Mesendoderm (in vitro differentiated cells): ENCODE measurements at regions not wholly inside any gene's neighbourhood (a gene's known extent, or its start where the extent isn't known, plus 50 kb on each side); places are given as distances from the start of the nearest gene placed in this dataset.

Experiments
- DNase-seq: peaks from one replicate; pipeline ENCODE4 v3.0.0; 2013
- H2AK5ac ChIP-seq: 2 replicates; pipeline ENCODE4 v1.6.1; 2013; ENCODE audit warnings: low read length, inconsistent platforms
- H2BK120ac ChIP-seq: 2 replicates; pipeline ENCODE4 v1.6.1; 2013; ENCODE audit warnings: low read depth, mild to moderate bottlenecking, low read length, moderate library complexity, mixed read lengths
- H2BK15ac ChIP-seq: replicated peaks from 2 replicates; pipeline ENCODE4 v1.6.1; 2013; ENCODE audit warnings: low read depth, mild to moderate bottlenecking, moderate library complexity
- H2BK5ac ChIP-seq: 2 replicates; pipeline ENCODE4 v1.6.1; 2013; ENCODE audit warnings: low read length, inconsistent platforms
- H3K18ac ChIP-seq: 2 replicates; pipeline ENCODE4 v1.6.1; 2013; ENCODE audit warnings: mild to moderate bottlenecking, low read length, mixed read lengths
- H3K23ac ChIP-seq: one replicate; pipeline ENCODE4 v1.6.1; 2013; ENCODE audit warnings: low read length
- H3K27ac ChIP-seq: 2 replicates; pipeline ENCODE4 v1.5.1; 2013; ENCODE audit warnings: low read depth, mild to moderate bottlenecking, inconsistent platforms, low read length, moderate library complexity
- H3K27me3 ChIP-seq: 2 replicates; pipeline ENCODE4 v1.6.1; 2013; ENCODE audit warnings: low read length, control low read depth, mild to moderate bottlenecking, inconsistent platforms; ENCODE audit not compliant: insufficient read depth, poor library complexity
- H3K36me3 ChIP-seq: 2 replicates; pipeline ENCODE4 v1.6.1; 2013; ENCODE audit warnings: low read length, inconsistent platforms; ENCODE audit not compliant: control insufficient read depth, insufficient read depth
- H3K4ac ChIP-seq: one replicate; pipeline ENCODE4 v1.6.1; 2013; ENCODE audit warnings: low read depth, mild to moderate bottlenecking, low read length, moderate library complexity
- H3K4me1 ChIP-seq: 2 replicates; pipeline ENCODE4 v1.6.1; 2013; ENCODE audit warnings: low read depth, low read length, inconsistent platforms; ENCODE audit not compliant: control insufficient read depth
- H3K4me2 ChIP-seq: 2 replicates; pipeline ENCODE4 v1.6.1; 2013; ENCODE audit warnings: low read length
- H3K4me3 ChIP-seq: 2 replicates; pipeline ENCODE4 v1.5.1; 2013; ENCODE audit warnings: mild to moderate bottlenecking, low read length
- H3K56ac ChIP-seq: one replicate; pipeline ENCODE4 v1.6.1; 2013; ENCODE audit warnings: low read length
- H3K79me1 ChIP-seq: 2 replicates; pipeline ENCODE4 v1.6.1; 2013; ENCODE audit warnings: low read length, inconsistent platforms
- H3K79me2 ChIP-seq: 2 replicates; pipeline ENCODE4 v1.6.1; 2013; ENCODE audit warnings: mild to moderate bottlenecking, low read length; ENCODE audit not compliant: control insufficient read depth, insufficient read depth
- H3K9ac ChIP-seq: 2 replicates; pipeline ENCODE4 v1.6.1; 2013; ENCODE audit warnings: low read length, inconsistent platforms
- H4K5ac ChIP-seq: one replicate; pipeline ENCODE4 v1.6.1; 2013; ENCODE audit warnings: low read length
- H4K8ac ChIP-seq: one replicate; pipeline ENCODE4 v1.6.1; 2013; ENCODE audit warnings: low read depth, mild to moderate bottlenecking, control low read depth, low read length, moderate library complexity
- WGBS: extraction: QIAGEN DNeasy Blood & Tissue Kit; methylation state at CpG from one replicate; pipeline ENCODE4 v1.1.7; 2013; ENCODE audit warnings: low lambda C conversion rate, missing lambda C conversion rate; ENCODE audit not compliant: insufficient coverage; ENCODE audit errors: extremely low coverage; 5-methylcytosine and 5-hydroxymethylcytosine counted together

- no peak for DNase-seq
- Histone ChIP-seq H3K9ac (no peak overlapping the region), H3K79me1 (no peaks in the 10 kb centered on the region), H3K79me2 (no peaks in the 10 kb centered on the region), H3K27ac (no peak overlapping the region), H3K4me1 (peaks cover 2% of the 10 kb centered on the region), H3K18ac (no peak overlapping the region), H2AK5ac (no peak overlapping the region), H3K4me3 (no peak overlapping the region), H2BK15ac (no peak overlapping the region), H3K27me3 (no peaks in the 10 kb centered on the region), H2BK5ac (no peak overlapping the region), H3K23ac (no peak overlapping the region), H3K4ac (no peak overlapping the region), H4K8ac (no peak overlapping the region), H4K5ac (no peak overlapping the region), H3K36me3 (no peaks in the 10 kb centered on the region), H3K4me2 (no peak overlapping the region), H2BK120ac (no peak overlapping the region), H3K56ac (no peak overlapping the region)
- no CpG with 5 or more reads among the region's 2 CpGs for WGBS
Measured at GRCh38 chr12:94031763-94032162, 116.6 kb upstream of the PLXNC1 start.

GRCh38 chr12:94032368-94032767 lies 116.0 kb upstream of the PLXNC1 start:
- H2BK15ac ChIP-seq, result no peak overlapping the region
- H3K18ac ChIP-seq, result no peak overlapping the region
- no peak overlapping the region for H2AK5ac ChIP-seq
- H3K9ac ChIP-seq, result no peak overlapping the region
- no peak overlapping the region for H4K5ac ChIP-seq
- H3K23ac ChIP-seq, result no peak overlapping the region
- H4K8ac ChIP-seq, result no peak overlapping the region
- H3K4me1 ChIP-seq, result peaks cover 2% of the 10 kb centered on the region
- H3K79me1 ChIP-seq, result no peaks in the 10 kb centered on the region
- H2BK120ac ChIP-seq, result no peak overlapping the region
- no peak for DNase-seq
- no peak overlapping the region for H2BK5ac ChIP-seq
- no peaks in the 10 kb centered on the region for H3K79me2 ChIP-seq
- no peak overlapping the region for H3K27ac ChIP-seq
- no peak overlapping the region for H3K4me2 ChIP-seq
- H3K4me3 ChIP-seq, result no peak overlapping the region
- no CpG with 5 or more reads among the region's 2 CpGs for WGBS
- no peaks in the 10 kb centered on the region for H3K27me3 ChIP-seq
- no peaks in the 10 kb centered on the region for H3K36me3 ChIP-seq
- H3K4ac ChIP-seq, result no peak overlapping the region
- no peak overlapping the region for H3K56ac ChIP-seq

- Histone ChIP-seq H4K8ac (no peak overlapping the region), H3K18ac (no peak overlapping the region), H3K79me1 (no peaks in the 10 kb centered on the region), H2BK5ac (no peak overlapping the region), H2AK5ac (no peak overlapping the region), H3K4ac (no peak overlapping the region), H4K5ac (no peak overlapping the region), H2BK15ac (no peak overlapping the region), H3K79me2 (no peaks in the 10 kb centered on the region), H3K9ac (no peak overlapping the region), H3K4me2 (no peak overlapping the region), H3K56ac (no peak overlapping the region), H3K4me1 (peaks cover 2% of the 10 kb centered on the region), H2BK120ac (no peak overlapping the region), H3K27ac (no peak overlapping the region), H3K23ac (no peak overlapping the region), H3K27me3 (no peaks in the 10 kb centered on the region), H3K4me3 (no peak overlapping the region), H3K36me3 (no peaks in the 10 kb centered on the region)
- WGBS, result no CpG with 5 or more reads among the region's 5 CpGs
- no peak for DNase-seq
Measured at GRCh38 chr12:94033101-94033500, 115.3 kb upstream of the PLXNC1 start.

- no peak for DNase-seq
- no peak overlapping the region for H2BK120ac ChIP-seq
- no peak overlapping the region for H3K4ac ChIP-seq
- H3K36me3 ChIP-seq, result no peaks in the 10 kb centered on the region
- H3K27ac ChIP-seq, result no peak overlapping the region
- H2BK15ac ChIP-seq, result no peak overlapping the region
- H3K56ac ChIP-seq, result no peak overlapping the region
- no peaks in the 10 kb centered on the region for H3K79me2 ChIP-seq
- no peak overlapping the region for H3K23ac ChIP-seq
- H3K9ac ChIP-seq, result no peak overlapping the region
- no peak overlapping the region for H3K4me3 ChIP-seq
- no peak overlapping the region for H4K8ac ChIP-seq
- H3K4me1 ChIP-seq, result peaks cover 2% of the 10 kb centered on the region
- no peak overlapping the region for H2AK5ac ChIP-seq
- H4K5ac ChIP-seq, result no peak overlapping the region
- H2BK5ac ChIP-seq, result no peak overlapping the region
- no peak overlapping the region for H3K18ac ChIP-seq
- H3K27me3 ChIP-seq, result no peaks in the 10 kb centered on the region
- no peak overlapping the region for H3K4me2 ChIP-seq
- no peaks in the 10 kb centered on the region for H3K79me1 ChIP-seq
Measured at GRCh38 chr12:94033784-94034183, 114.6 kb upstream of the PLXNC1 start.

GRCh38 chr12:94037444-94037843 lies 110.9 kb upstream of the PLXNC1 start:
- Histone ChIP-seq H3K56ac (no peak overlapping the region), H3K23ac (no peak overlapping the region), H4K8ac (no peak overlapping the region), H3K4me2 (no peak overlapping the region), H3K79me2 (no peaks in the 10 kb centered on the region), H3K18ac (no peak overlapping the region), H2BK5ac (no peak overlapping the region), H3K79me1 (no peaks in the 10 kb centered on the region), H4K5ac (no peak overlapping the region), H3K4me3 (no peak overlapping the region), H2AK5ac (no peak overlapping the region), H3K27ac (no peak overlapping the region), H2BK120ac (no peak overlapping the region), H3K4me1 (peaks cover 9% of the 10 kb centered on the region), H3K27me3 (no peaks in the 10 kb centered on the region), H2BK15ac (no peak overlapping the region), H3K36me3 (no peaks in the 10 kb centered on the region), H3K4ac (no peak overlapping the region), H3K9ac (no peak overlapping the region)
- no peak for DNase-seq
- no CpG with 5 or more reads among the region's 4 CpGs for WGBS

GRCh38 chr12:94038605-94039004 lies 109.8 kb upstream of the PLXNC1 start:
- WGBS, result no CpG with 5 or more reads among the region's 2 CpGs
- H4K5ac ChIP-seq, result no peak overlapping the region
- H3K4me2 ChIP-seq, result no peak overlapping the region
- no peak overlapping the region for H2AK5ac ChIP-seq
- no peak overlapping the region for H3K4me3 ChIP-seq
- H3K27me3 ChIP-seq, result no peaks in the 10 kb centered on the region
- H3K4ac ChIP-seq, result no peak overlapping the region
- H2BK15ac ChIP-seq, result no peak overlapping the region
- H3K9ac ChIP-seq, result no peak overlapping the region
- H3K79me2 ChIP-seq, result no peaks in the 10 kb centered on the region
- H2BK120ac ChIP-seq, result no peak overlapping the region
- H3K23ac ChIP-seq, result no peak overlapping the region
- no peaks in the 10 kb centered on the region for H3K79me1 ChIP-seq
- no peak overlapping the region for H2BK5ac ChIP-seq
- H3K56ac ChIP-seq, result no peak overlapping the region
- no peak overlapping the region for H3K18ac ChIP-seq
- DNase-seq, result no peak
- H3K4me1 ChIP-seq, result peaks cover 7% of the 10 kb centered on the region
- H4K8ac ChIP-seq, result no peak overlapping the region
- H3K36me3 ChIP-seq, result no peaks in the 10 kb centered on the region
- no peak overlapping the region for H3K27ac ChIP-seq
